ENCODE measurements at regions not wholly inside any gene's neighbourhood (a gene's known extent, or its start where the extent isn't known, plus 50 kb on each side); places are given as distances from the start of the nearest gene placed in this dataset.

DNA sequence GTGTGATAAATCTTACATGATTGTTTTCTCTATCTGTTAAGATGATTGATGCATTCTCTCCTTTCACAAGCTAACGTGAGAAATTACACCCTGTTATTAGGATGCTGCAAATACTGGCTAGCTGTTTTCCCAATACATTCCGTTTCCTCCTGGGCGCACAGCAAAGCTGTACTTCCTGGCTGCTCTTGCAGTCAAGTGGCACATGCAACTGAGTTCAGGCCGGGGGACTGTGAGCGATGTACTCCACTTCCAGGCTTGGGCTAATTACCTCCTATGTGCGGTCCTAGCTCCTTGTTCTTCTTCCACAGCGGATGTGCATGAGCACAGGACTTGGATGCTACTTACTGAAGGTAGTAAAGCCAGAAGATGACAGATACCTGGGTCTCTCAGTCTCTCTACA is 234.9 kb upstream of the SESN3 start:
- no peak overlapping the region for H3K27ac ChIP-seq (ENCODE audit: low read length)
- H3K27me3 ChIP-seq (ENCODE audit: control insufficient read depth, insufficient read depth, low read length) = no peaks in the 10 kb centered on the region
- H3K4me1 ChIP-seq (ENCODE audit: control insufficient read depth, insufficient read depth, low read length) = no peaks in the 10 kb centered on the region
- H3K36me3 ChIP-seq (ENCODE audit: control insufficient read depth, insufficient read depth, low read length) = no peaks in the 10 kb centered on the region
- no peak for DNase-seq (ENCODE audit: low read depth, low spot score)
- no peak overlapping the region for H3K4me3 ChIP-seq (ENCODE audit: low read length)
- WGBS (ENCODE audit: insufficient coverage, insufficient read length) = no CpG with 5 or more reads among the region's 7 CpGs
- H3K9me3 ChIP-seq (ENCODE audit: control insufficient read depth, insufficient read depth, low read length) = no peaks in the 10 kb centered on the region

DNA sequence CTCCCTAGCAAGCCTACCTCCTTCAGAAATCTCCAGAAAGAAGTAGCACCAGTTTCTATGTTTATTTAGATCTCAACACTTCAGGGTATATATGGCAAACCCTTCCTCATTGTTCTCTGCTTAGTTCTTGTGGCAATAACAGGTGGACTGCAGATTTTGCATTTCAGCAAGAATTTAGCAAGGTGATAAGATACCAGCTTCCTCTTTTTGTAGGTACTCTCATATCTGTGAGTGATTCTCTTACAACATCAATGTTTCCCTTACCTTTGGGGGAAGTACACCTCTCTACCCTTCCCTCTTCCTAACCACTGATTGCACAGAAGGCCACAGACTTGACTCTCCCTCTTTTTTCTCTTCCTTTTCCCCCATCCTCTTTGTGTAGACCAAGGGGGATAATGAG is 230.9 kb upstream of the SESN3 start:
- no peaks in the 10 kb centered on the region for H3K4me1 ChIP-seq (ENCODE audit: control insufficient read depth, insufficient read depth, low read length)
- H3K27me3 ChIP-seq (ENCODE audit: control insufficient read depth, insufficient read depth, low read length) = no peaks in the 10 kb centered on the region
- H3K4me3 ChIP-seq (ENCODE audit: low read length) = no peak overlapping the region
- no peaks in the 10 kb centered on the region for H3K36me3 ChIP-seq (ENCODE audit: control insufficient read depth, insufficient read depth, low read length)
- no peak overlapping the region for H3K27ac ChIP-seq (ENCODE audit: low read length)
- no peak for DNase-seq (ENCODE audit: low read depth, low spot score)
- no peaks in the 10 kb centered on the region for H3K9me3 ChIP-seq (ENCODE audit: control insufficient read depth, insufficient read depth, low read length)

DNA sequence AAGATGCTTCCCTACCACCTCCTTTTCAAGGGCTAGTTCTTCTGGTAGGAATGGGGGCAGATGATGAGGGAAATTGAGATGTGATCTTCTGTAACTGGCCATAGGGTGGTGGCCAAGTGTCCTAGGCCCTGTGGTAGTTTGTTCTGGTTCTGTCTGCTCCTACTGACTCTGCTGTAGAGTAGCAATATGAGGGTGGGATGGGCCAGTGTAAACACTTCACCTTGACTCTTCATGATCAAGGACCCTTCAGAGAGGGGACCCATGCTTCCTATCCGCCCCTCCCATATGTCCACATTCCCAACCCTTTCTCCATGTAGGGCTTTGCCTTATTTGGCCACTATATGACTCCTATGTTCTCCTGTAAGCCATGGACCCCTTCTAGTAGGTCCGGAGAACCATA is 230.3 kb upstream of the SESN3 start:
- no peaks in the 10 kb centered on the region for H3K36me3 ChIP-seq (ENCODE audit: control insufficient read depth, insufficient read depth, low read length)
- no peak overlapping the region for H3K27ac ChIP-seq (ENCODE audit: low read length)
- H3K4me3 ChIP-seq (ENCODE audit: low read length) = no peak overlapping the region
- H3K27me3 ChIP-seq (ENCODE audit: control insufficient read depth, insufficient read depth, low read length) = no peaks in the 10 kb centered on the region
- no peaks in the 10 kb centered on the region for H3K4me1 ChIP-seq (ENCODE audit: control insufficient read depth, insufficient read depth, low read length)
- WGBS (ENCODE audit: insufficient coverage, insufficient read length) = no CpG with 5 or more reads among the region's 2 CpGs
- DNase-seq (ENCODE audit: low read depth, low spot score) = no peak
- H3K9me3 ChIP-seq (ENCODE audit: control insufficient read depth, insufficient read depth, low read length) = no peaks in the 10 kb centered on the region

DNA sequence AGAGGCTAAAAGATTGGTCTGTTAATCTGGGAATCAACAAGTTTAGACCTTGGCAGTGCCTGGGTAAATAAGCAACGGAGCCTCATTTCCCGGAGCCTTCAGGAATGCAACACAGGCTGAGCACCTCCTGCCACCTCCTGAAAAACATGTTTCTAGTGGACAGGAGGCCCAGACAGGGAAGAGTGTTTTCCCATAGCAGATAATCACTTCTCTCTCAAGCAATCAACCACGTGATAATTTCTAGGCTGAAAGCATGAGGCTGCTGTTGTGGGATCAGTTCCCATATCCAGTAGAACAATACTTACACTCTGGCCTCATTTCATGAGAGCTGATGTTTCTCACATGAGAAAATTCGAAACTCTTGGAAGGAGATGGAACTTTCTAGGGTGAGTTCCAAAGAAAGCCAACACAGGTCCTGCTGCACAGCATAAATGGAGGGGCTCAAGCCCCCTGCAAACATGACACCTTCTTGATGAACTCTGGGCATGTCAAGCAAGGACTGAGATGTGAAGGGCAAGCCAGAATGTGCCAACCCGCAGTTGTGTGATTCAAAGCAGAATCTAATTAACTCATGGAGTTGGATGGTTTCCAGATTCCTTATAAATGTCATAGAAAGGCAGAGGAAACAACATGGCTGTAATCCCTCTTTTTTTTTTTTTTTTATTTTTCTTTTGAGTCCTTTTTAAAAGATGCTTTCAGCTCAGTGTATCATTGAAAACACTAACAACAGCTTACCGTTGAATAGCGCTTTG is 228.5 kb upstream of the SESN3 start:
- Histone ChIP-seq H3K4me3 (ENCODE audit: low read length) (no peak overlapping the region), H3K27ac (ENCODE audit: low read length) (no peak overlapping the region), H3K9me3 (ENCODE audit: control insufficient read depth, insufficient read depth, low read length) (no peaks in the 10 kb centered on the region), H3K36me3 (ENCODE audit: control insufficient read depth, insufficient read depth, low read length) (no peaks in the 10 kb centered on the region), H3K27me3 (ENCODE audit: control insufficient read depth, insufficient read depth, low read length) (no peaks in the 10 kb centered on the region), H3K4me1 (ENCODE audit: control insufficient read depth, insufficient read depth, low read length) (no peaks in the 10 kb centered on the region)
- WGBS (ENCODE audit: insufficient coverage, insufficient read length) = no CpG with 5 or more reads among the region's 7 CpGs
- DNase-seq (ENCODE audit: low read depth, low spot score) = no peak

DNA sequence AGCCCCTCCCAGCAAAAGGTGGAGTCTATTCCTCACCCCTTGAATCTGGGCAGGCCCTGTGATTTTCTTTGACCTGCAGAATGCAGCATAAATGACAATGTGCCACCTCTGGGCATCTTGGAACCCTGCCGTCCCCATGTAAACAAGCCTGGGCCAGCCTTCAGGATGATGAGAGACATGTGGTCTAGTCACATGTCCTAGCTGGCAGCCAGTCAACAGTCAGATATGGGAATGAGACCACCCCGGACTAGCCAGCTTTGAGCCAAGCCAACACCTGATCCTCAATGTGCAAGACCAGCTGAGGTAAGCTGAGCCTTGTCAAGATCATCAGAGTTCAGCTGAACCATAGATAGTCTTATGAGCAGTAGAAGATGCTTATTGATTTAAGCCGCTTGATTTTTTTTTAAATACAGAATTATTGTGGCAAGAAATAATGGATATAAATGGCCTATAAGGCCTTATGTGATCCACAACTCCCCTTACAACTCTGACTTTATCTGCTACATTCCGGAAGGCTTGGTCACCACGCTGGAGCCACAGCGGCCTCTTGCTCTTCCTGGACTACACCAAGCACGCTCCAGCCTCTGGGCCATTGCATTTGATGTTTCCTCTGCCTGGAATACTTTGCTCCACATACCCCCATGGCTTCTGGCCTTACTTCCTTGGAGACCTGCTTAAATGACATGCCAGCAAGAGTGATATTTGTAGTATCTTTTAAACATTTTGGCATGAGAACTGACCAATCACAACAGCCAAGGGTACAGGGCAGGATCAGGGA is 225.9 kb upstream of the SESN3 start:
- H3K36me3 ChIP-seq (ENCODE audit: control insufficient read depth, insufficient read depth, low read length) = no peaks in the 10 kb centered on the region
- no peak for DNase-seq (ENCODE audit: low read depth, low spot score)
- WGBS (ENCODE audit: insufficient coverage, insufficient read length) = no CpG with 5 or more reads among the region's 7 CpGs
- no peaks in the 10 kb centered on the region for H3K27me3 ChIP-seq (ENCODE audit: control insufficient read depth, insufficient read depth, low read length)
- H3K9me3 ChIP-seq (ENCODE audit: control insufficient read depth, insufficient read depth, low read length) = no peaks in the 10 kb centered on the region
- H3K4me3 ChIP-seq (ENCODE audit: low read length) = no peak overlapping the region
- no peaks in the 10 kb centered on the region for H3K4me1 ChIP-seq (ENCODE audit: control insufficient read depth, insufficient read depth, low read length)
- no peak overlapping the region for H3K27ac ChIP-seq (ENCODE audit: low read length)

DNA sequence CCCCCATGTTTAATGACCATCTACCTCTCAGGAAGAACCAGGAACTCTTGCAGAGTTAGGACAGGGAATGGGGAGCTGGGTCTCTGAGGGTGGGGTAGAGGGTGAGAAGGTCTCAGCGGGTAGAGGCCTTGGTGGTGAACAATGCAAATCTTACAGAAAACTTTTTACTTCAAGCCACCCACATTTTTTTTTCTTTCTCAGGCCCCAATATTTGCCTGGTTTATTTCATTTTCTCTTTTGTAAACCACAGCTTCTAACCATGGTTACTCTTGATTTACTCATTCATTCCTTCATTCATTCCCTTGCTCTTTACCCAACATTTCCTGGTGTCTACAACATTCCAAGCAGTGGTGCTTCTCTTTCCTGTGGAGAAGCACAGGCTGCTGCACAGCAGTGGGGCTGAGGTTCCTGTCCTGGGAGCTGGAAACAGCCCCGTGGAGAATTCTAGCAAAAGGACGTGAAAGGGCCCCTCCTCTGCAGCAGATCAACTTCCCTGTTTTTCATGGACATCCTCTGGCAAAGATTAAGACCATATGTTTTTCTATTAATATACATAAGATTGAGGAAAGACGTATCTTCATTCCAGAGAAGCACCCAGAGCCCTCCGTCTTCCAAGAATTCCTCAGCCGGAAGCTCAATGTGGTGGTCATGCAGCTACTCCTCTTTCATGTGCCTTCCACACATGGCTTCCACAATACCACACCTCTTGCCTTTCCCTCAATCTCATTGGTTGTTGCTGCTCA is 224.4 kb upstream of the SESN3 start:
- H3K27ac ChIP-seq (ENCODE audit: low read length) = no peak overlapping the region
- no CpG with 5 or more reads among the region's 6 CpGs for WGBS (ENCODE audit: insufficient coverage, insufficient read length)
- H3K36me3 ChIP-seq (ENCODE audit: control insufficient read depth, insufficient read depth, low read length) = no peaks in the 10 kb centered on the region
- no peaks in the 10 kb centered on the region for H3K4me1 ChIP-seq (ENCODE audit: control insufficient read depth, insufficient read depth, low read length)
- no peaks in the 10 kb centered on the region for H3K9me3 ChIP-seq (ENCODE audit: control insufficient read depth, insufficient read depth, low read length)
- no peaks in the 10 kb centered on the region for H3K27me3 ChIP-seq (ENCODE audit: control insufficient read depth, insufficient read depth, low read length)
- H3K4me3 ChIP-seq (ENCODE audit: low read length) = no peak overlapping the region
- DNase-seq (ENCODE audit: low read depth, low spot score) = no peak

DNA sequence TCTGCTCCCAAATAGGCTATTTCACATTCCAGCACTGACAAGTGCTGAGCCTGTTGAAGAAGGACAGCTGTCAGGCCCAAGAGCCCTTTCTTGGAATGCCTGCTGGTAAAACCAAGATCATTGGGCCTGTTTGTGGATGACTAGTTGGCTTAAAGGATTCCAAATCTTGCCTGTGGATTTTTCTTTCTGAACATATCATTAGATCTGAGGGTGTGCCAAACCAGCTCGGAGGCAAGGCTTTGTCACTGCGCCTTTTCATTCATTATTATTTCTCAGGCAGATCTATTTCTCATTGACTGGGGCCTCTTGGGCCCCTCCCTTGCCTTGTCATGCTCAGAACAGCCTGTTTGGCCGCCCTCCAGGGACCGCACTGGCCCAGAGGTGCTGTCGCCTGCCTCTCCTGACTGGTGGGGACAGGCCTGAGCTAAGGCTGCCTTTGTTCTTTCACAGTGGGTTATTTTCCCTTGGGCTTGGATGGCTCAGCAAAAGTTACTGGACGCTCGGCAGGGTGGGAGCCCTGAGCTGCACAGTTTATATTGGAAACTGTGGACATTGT is 222.7 kb upstream of the SESN3 start:
- no peak overlapping the region for H3K4me3 ChIP-seq (ENCODE audit: low read length)
- no peak overlapping the region for H3K27ac ChIP-seq (ENCODE audit: low read length)
- DNase-seq (ENCODE audit: low read depth, low spot score) = no peak
- no peaks in the 10 kb centered on the region for H3K36me3 ChIP-seq (ENCODE audit: control insufficient read depth, insufficient read depth, low read length)
- H3K27me3 ChIP-seq (ENCODE audit: control insufficient read depth, insufficient read depth, low read length) = no peaks in the 10 kb centered on the region; the same call in 1 of the 2 replicates
- WGBS (ENCODE audit: insufficient coverage, insufficient read length) = no CpG with 5 or more reads among the region's 7 CpGs
- H3K4me1 ChIP-seq (ENCODE audit: control insufficient read depth, insufficient read depth, low read length) = no peaks in the 10 kb centered on the region
- H3K9me3 ChIP-seq (ENCODE audit: control insufficient read depth, insufficient read depth, low read length) = no peaks in the 10 kb centered on the region

DNA sequence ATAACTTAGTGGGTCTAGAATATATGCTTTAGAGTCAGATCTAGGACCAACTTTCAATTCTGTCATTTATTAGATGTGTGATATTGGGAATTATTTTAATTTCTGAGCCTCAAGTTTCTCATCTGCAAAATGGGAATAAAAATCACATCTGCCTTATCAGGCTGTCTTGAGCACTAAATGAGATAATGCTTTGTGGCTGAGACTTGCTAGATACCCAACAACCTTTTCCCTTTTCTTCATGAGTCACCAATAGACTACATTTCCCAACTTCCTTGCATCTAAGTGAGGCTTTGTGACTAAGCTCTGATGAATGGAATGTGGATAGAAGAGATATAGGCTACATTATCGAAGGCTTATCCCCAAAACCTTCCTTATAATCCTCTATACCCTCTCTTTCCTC is 220.7 kb upstream of the SESN3 start:
- Histone ChIP-seq H3K27ac (ENCODE audit: low read length) (no peak overlapping the region), H3K4me3 (ENCODE audit: low read length) (no peak overlapping the region), H3K9me3 (ENCODE audit: control insufficient read depth, insufficient read depth, low read length) (no peaks in the 10 kb centered on the region), H3K27me3 (ENCODE audit: control insufficient read depth, insufficient read depth, low read length) (no peaks in the 10 kb centered on the region; the same call in 1 of the 2 replicates), H3K36me3 (ENCODE audit: control insufficient read depth, insufficient read depth, low read length) (no peaks in the 10 kb centered on the region), H3K4me1 (ENCODE audit: control insufficient read depth, insufficient read depth, low read length) (no peaks in the 10 kb centered on the region)
- no peak for DNase-seq (ENCODE audit: low read depth, low spot score)
- no CpG with 5 or more reads among the region's 1 CpG for WGBS (ENCODE audit: insufficient coverage, insufficient read length)

DNA sequence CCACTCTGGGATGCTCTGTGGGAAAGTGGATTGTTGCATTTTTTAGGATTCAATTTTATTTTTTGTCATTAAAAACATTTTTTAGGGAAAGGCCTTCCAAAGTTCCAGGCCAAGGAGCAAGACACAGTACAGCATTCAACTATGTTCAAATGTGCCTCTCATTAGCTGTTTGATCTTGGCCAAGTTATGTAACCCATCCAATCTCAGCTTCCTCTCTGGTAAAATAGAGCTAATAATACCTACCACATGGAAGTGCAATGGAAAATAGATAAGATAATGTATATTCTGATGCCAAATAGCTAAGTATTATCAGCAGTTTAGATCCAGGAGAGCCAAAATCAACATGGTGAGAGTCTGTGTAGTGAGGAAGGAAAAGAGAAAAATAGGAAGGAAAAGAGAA is 220.3 kb upstream of the SESN3 start:
- Histone ChIP-seq H3K27me3 (ENCODE audit: control insufficient read depth, insufficient read depth, low read length) (no peaks in the 10 kb centered on the region; the same call in 1 of the 2 replicates), H3K36me3 (ENCODE audit: control insufficient read depth, insufficient read depth, low read length) (no peaks in the 10 kb centered on the region), H3K27ac (ENCODE audit: low read length) (no peak overlapping the region), H3K4me3 (ENCODE audit: low read length) (no peak overlapping the region), H3K4me1 (ENCODE audit: control insufficient read depth, insufficient read depth, low read length) (no peaks in the 10 kb centered on the region), H3K9me3 (ENCODE audit: control insufficient read depth, insufficient read depth, low read length) (no peaks in the 10 kb centered on the region)
- no peak for DNase-seq (ENCODE audit: low read depth, low spot score)

DNA sequence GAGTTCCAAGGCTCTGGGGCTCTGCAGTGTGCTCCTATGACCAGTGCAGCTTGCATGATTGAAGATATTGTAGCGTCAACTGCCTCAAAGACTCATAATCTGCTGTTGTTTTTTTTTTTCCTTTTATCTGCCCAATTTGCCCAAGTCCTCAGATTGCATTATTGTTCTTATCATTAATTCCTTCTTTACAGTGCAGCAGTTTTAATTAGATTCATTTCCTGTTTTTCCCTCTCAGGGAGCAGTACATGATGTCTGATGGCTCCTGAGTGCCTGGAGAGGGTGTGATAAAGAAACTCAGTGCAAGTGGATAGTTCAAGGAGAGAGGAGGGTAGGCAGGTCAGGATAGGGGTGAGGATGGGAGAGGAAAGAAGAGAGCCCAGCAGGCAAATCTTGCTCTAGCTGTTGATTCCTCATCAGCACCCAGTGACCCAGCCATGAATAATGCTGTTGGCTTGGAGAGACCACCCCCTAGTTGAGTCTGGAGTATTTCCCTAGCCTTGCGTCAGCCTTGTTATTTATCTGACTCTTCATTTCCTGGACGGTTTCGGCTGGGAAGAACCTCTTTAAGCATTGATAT is 219.6 kb upstream of the SESN3 start:
- no peaks in the 10 kb centered on the region; the same call in 1 of the 2 replicates for H3K27me3 ChIP-seq (ENCODE audit: control insufficient read depth, insufficient read depth, low read length)
- H3K9me3 ChIP-seq (ENCODE audit: control insufficient read depth, insufficient read depth, low read length) = no peaks in the 10 kb centered on the region
- no peak for DNase-seq (ENCODE audit: low read depth, low spot score)
- no CpG with 5 or more reads among the region's 4 CpGs for WGBS (ENCODE audit: insufficient coverage, insufficient read length)
- H3K4me3 ChIP-seq (ENCODE audit: low read length) = no peak overlapping the region
- H3K36me3 ChIP-seq (ENCODE audit: control insufficient read depth, insufficient read depth, low read length) = no peaks in the 10 kb centered on the region
- 0 out of 2 replicates have a peak, but pooled peaks cover 2% of the 10 kb centered on the region for H3K4me1 ChIP-seq (ENCODE audit: control insufficient read depth, insufficient read depth, low read length)
- H3K27ac ChIP-seq (ENCODE audit: low read length) = no peak overlapping the region

Data from iPS DF 6.9 (cell line).